ENCODE measurements at regions not wholly inside any gene's neighbourhood (a gene's known extent, or its start where the extent isn't known, plus 50 kb on each side); places are given as distances from the start of the nearest gene placed in this dataset.
"Not testable (repeated sequence)": the region's sequence is repeated elsewhere in the genome, so short reads cannot be mapped to it uniquely, and the experiment has no call there.

DNA sequence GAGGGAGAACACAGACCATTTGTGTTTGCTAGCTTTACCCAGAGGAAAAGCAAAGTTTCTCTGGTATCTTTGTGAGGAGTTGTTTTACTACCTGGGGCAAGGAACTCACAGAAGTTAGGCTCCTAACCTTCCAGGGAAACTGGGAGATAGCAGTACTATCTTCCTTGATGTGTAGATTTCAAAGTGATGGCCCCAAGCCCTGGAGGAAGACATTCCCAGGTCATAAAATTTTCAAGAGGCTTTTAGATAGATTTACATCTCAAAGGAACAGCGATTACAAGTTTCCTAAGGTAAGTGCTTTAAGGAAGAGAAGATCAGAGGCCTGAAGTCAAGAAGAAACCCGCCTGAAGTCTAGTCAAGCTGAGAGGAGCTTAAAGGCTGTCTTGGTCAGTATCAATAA is 1187.8 kb upstream of the TMEFF2 start:
- DNase-seq = no peak

DNA sequence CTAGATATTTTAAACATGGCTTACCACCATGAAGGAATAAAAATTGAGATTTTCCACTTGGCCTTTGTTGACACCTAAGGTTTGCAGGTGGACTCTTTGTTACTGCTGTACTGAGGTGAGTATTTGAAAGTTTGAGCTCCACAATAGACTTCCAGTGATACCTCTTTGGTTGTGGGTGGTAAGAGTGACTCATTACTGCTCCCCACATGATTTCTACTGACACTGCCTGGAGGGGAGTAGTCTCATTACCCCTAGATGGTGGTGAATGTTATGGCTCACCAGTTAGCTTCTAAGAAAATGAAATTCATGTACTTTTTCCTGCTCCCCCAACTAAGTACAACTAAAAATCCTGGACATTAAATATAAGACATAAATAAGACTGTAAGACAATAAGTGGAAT is 1183.1 kb upstream of the TMEFF2 start:
- no peak for DNase-seq

DNA sequence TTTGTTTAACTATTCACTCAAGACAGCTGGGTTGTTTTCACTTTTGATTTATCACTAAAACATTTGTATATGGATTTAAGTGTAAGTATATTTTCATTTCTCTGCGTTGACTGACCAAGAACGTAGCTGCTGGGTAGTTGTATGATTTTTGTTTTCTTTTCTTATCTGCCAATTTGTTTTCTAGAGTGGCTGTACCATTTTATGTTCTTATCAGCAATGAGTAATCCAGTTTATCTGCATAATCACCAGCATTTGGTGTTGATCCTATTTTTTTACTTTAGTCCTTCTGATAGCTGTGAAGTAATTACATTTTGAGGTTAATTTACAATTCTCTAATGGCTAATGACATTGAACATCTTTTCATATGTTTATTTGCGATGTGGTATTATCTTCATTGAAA is 1178.4 kb upstream of the TMEFF2 start:
- DNase-seq = no peak

DNA sequence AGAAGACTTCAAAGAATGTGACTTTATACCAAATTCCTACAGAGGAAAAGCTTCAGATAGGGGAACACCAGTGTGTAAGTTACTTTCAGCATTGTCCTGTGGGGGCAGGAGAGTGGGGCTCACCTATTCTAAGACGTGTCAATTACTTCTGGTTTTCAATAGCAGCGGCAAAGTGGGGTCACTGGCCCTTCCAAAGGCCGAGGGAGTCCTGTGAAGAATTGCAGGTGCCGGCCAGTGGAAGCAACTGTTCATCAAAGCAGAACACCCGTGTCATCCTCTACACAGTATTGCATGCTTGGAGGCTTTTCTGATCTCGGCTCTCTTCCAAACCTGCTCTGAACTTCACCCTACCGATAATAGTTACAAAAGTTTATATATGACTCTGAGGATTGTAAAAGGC is 1176.5 kb upstream of the TMEFF2 start:
- DNase-seq = no peak

DNA sequence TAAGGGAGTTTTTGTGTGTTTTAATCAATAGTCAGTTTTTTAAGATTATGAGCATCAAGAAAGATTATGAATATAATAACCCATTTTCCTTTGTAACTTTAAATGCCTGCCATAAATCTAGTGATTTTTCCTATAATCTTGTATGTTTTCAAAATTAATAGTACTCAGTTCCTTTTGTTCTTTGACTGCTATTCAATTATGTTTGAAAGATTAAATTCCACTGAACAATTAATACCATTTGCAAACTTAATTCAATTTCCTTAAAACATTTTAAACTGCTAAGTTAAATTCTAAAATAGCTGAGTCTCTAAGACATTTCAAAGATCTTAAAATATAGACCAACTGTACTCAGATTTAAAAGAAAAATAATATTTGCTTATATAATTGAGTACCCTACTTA is 1173.9 kb upstream of the TMEFF2 start:
- no peak for DNase-seq

DNA sequence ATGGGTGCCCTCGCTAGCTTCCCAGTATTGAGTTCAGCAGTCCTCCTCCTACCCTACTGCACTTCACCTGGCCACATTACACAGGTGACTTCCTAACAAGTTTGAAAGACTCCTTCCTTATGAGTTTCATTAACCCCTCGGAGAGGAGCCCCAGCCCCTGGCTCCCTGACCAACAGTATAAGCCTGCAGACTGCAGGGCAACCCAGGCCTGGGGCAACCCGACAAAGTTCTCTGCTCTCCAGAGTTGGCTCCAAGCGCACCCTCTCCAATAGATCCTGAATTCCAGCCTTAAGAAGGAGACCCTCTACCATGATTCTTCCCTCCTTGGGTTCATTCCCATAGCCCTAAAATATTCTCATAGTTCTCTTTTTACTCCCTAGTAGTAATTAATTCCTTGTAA is 1162.8 kb upstream of the TMEFF2 start:
- DNase-seq = no peak

DNA sequence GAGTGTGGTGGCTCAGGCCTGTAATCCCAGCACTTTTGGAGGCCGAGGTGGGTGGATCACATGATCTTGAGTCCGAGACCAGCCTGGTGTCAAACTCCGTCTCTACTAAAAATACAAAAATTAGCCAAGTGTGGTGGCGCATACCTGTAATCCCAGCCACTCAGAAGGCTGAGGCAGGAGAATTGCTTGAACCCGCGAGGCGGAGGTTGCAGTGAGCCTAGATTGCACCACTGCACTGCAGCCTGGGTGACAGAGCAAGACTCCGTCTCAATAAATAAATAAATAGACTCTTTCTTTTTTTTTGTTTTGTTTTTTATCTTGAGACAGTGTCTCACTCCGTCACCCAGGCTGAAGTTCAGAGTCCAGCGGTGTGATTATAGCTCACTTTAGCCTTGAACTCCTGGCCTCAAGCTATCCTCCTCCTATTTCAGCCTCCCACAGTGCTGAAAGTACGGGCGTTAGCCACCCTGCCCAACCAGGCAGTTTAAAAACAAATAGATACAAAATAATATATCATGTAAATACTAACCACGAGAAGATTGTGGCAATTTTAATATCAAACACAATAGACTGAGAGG is 1158.0 kb upstream of the TMEFF2 start:
- DNase-seq = not testable (repeated sequence)

DNA sequence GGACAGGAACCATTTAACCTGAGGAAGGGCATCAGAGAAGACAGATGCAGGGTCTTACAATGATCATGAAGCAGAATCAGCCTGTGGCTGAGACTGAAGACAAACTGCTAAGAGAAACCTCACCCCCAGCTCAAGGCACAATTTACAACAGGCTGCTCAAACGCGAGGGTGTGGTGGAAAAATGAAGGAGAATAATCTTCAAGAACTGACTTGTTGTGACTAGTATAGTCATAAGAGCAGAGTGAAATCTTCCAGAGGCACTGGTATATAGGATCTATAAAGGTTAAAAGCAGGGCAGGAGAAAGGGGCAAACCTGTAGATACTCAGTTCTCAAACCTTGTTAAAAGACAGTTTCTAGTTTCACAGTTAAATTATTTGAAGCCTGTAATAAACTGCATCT is 1155.8 kb upstream of the TMEFF2 start:
- no peak for DNase-seq

DNA sequence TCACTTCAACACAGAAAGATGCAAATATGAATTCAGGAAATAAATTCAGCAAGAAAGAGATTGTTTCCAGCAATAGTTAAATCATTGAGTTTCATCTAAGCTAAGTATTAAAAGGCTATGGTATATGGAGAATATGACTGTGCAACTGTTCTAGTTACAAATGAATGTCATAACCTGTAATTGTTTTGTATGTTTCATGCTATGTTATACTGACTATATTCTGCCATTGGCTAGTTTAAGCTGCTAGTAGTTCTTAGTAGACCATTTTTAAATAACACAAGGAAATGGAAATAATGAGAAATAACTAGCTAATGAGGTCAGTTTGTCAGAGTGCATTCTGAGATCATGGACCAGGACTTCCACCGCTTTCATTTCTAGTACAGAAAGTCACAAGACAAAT is 1154.9 kb upstream of the TMEFF2 start:
- DNase-seq = no peak

DNA sequence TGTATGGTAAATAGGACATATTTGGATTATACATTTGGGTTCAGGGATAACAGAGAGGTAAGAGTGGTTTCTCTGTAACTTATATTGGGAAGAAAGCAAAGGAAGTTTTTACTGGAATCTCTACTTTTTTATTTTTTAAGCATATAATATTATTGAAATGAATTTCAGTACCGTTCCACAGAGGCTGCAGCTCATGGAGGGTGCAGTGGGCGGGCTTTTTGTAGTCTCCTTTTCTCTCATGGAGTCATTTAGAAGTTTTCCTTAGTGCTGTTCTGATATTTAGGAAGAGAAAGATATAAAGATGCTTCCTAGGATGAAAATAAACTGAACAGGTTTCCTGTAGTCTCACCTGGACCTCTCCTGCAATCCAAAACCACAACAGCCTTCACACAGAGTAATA is 1153.3 kb upstream of the TMEFF2 start:
- DNase-seq = no peak

DNA sequence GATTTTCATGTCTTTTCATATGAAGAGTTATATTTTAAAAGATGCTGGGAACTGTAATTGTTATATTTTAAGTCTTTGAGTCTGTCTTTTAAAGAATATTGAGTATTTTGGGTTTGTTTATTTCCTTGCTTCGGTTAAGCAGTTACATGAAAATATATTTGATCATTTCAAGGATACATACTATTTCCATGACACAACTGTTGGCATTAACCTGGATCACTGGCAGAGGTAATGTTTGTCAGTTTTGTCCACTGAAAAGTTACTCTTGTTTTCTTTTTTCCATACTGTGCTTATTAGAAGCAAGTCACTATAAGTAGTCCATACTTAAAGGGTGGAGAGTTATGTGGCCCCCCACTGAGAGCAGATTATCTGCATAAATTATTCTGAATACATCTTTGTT is 1142.0 kb upstream of the TMEFF2 start:
- no peak for DNase-seq

DNA sequence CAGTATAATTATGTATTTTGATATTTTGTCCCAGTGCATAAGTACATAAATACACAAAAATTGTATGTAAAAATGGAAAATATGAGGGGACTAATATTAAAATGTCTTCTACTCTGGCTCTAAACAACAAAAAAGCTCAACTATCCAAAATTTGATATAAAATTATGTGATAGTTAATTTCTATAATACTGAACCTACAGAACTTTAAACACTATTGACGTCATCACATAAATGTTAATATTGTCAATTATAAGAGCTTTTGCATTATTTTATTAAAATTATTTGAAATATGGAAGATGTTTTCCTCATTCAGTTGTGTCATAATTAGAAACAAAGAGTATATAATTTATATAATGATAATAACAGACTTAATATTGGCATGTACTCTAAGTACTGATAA is 1139.7 kb upstream of the TMEFF2 start:
- DNase-seq = no peak

DNA sequence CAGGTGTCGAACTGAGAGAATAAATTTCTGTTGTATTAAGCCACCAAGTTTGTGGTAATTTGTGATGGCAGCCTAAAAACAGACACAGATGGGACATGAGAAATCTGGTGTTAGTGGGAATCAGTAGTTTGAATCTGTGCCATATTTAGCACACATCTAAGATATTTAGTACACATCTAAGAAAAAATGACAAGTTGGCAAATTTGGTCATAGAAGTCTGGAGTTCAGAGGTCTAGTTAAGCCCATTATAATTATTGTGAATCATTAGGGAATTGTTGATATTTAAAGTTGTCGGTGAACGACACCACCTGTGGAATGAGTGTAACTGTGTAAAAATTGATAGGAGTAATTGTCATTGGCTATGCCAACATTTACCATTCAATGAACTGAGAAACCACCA is 1138.8 kb upstream of the TMEFF2 start:
- no peak for DNase-seq

DNA sequence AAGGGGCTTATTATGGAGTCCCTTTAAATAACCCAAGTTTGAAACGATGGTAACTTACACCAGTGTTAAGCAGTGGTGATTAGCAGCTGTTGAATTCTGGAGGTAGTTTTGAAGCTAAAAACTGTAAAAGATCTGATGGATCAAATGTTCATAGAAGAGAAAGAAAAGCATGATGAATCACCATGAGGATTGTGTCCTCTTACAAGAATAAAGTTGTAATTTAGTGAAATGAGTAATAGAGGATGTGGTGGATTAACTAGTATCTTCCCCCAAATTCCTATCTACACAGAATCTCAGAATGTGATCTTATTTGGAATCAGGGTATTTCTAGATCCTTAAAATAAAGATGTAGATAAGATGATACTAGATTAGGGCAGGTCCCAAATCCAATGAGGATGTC is 1138.2 kb upstream of the TMEFF2 start:
- no peak for DNase-seq

DNA sequence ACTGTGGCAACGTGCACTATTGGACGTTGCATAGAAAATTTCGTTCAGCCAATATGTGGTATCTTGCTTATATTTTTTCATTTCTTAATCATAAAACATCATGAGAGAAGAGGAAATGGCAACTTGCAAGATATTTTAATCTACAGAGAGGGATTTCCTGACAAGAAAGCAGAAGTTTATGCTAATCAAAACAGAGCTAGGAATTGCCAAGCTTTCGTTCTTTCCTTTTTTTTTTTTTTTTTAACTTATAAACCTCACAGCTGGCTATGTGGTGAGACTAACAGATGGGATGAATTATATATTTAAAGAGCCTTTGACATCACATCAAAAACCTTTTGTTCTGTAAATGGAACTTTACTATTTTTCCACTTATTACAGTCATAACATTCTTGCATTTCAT is 1136.9 kb upstream of the TMEFF2 start:
- no peak for DNase-seq

DNA sequence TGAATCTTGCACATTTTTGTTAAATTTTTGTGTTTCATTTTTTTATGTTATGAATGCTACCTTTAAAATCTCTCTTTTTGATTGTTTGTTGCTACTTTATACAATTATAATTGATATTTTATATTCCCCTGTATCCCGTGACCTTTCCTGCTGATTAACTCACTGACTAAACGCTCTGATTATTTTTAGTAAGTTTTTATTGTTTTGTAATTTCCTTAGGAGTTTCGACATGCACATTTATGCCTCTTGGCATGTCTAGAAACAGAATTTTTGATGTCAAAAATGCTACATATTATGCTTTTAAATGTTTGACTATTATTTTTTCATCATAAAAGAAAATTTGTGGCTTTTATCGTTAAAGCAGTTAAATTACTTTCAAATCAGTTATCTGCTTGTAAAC is 1131.6 kb upstream of the TMEFF2 start:
- DNase-seq = no peak

DNA sequence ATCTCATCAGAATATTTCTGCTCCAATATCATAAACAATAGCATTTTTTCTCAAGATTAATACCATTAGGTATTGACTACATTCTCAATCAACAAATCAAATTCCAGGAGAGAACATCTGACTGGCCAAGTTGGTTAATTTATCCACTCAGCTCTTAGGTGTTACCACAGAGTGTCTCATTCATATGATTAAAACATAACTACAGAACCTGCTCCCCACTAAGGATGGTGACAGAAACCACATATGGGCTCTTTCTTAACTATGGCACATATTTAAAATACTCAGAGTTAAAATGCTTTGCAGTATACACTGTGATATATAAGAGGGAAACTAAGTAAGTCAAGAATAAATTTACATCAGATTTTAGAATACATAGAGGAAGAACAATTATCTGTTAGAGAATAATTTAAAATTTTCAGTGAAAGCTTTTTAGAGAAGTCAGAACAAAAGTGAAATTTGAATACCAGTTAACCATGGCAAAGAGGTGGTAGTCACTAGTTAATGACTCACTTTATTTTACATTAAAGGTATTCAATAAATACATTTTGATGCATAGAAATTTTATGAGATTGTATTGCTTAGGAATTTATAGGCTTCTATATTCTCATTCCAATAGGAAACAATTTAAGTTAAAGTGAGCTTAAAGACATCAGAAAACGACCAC is 1120.8 kb upstream of the TMEFF2 start:
- DNase-seq = no peak

DNA sequence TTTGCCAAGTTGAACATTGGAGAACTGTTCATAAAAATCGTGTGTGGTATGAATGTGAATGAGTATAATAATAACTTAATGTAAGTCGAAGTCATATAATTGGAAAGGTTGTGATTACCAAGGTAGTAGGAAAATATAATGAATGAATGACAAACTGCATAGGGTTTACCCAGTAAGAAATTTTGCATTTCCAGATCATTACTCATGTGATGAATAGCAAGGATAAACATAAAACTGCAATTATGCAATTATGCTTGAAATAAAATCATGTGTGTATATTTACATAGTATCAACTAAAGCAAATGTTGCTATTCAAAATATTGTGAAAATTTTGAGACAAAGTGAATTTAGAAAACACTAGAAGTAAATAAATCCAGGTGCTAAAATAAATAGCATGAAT is 1108.7 kb upstream of the TMEFF2 start:
- DNase-seq = no peak

DNA sequence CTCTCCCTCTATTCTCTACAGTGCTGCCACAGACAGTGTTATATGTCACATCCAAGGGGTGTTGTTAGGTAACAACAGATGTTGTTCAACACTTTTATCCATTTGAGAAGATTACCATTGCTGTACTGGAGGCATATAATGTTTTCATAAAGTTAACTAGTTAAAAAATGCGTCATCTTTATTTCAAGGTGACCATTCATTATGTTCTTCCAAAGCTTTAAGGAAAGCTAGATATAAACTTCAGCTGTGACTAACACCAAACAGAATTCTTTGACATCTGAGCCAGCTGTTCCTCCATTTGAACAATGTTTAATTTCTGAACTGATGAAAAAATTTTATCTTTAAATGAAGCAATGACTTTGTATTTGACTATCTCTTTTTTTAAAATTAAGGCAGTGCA is 1099.6 kb upstream of the TMEFF2 start:
- DNase-seq = no peak

DNA sequence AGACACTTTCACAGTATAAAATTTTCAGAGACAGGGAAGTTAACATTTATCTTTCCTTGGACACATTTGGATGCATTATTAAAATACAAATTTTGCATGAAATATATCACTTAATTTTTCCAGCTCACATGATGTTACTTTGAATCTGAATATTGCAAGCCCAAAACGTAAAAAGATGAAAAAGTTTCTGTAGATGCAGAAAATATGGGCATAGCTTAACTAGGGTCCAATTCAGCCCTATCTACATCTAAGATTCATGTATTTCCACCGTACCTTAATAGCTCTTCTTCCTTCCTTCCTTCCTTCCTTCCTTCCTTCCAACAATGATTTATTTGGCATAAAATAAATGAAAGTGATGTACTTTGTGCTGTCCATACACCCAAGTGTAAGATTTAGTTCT is 1084.6 kb upstream of the TMEFF2 start:
- no peak for DNase-seq

DNA sequence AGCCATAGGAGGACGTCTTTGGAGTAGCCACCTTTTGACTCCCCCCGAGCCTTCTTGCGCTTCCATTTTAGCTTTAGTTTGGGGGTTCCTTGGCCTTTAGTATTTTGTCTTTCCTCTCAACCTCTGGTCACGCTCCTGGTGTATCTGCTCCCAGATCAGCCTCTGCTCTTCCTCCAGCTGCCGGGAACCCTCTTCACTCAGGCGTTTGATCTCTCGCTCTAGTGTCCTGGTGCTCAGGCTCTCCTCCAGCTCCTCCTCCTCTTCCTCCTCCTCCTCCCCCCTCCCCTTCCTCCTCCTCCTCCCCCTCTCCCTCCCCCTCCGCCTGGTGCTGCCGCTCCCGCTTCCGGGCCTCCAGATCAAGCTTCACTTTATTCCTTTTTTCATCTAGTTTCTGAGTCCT is 1082.3 kb upstream of the TMEFF2 start:
- DNase-seq = no peak

DNA sequence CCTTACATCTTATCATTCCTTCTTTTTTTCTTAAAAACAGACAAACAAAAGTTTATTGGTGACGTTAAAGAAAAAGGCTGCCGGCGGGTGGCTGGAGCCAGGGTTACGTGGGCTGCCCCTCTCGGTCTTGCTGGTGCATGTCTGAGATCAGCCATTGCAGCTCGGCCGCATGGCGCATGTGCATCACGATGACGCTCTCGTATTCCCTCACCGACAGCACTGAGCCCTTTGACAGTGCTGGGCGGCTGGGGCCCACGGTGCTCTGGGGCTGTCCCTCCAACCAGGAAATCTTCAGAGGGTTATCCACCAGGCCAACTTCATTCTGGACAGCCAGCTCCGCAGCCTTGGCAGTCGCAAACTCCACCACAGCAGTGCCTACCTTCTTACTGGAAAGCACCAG is 1081.8 kb upstream of the TMEFF2 start:
- DNase-seq = no peak

DNA sequence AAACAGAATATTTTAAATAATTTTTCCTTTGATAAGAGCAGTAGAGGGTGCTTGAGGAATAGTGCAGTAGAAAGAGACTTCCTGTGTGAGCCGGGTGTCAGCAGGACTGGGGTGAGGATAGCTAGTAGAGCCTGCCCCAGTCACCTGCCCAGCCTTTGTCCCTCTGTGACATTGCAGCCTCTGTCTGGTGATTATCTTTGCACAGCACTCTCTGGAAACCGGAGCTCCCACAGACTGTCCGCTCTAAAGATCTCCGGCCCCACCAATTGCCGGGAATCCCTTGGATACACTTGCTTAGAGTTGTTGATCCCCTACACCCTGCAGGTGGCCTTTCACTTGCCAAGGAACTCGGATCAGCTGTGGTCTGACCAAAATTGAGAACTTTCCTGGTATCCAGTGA is 1081.3 kb upstream of the TMEFF2 start:
- DNase-seq = no peak

DNA sequence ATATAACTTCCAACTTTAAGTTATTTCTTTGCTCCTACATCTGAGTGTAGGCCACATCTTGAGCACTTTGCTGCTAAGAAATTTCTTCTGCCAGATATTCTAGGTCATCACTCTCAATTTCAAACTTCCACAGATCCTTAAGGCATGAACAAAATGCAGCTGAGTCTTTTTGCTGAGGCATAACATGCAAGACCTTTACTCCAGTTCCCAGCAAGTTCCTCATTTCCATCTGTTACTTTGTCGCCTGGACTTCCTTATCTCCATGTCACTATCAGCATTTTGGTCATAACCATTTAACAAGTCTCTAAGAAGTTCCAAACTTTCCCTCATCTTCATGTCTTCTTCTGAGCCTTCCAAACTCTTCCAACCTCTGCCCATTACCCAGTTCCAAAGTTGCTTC is 1077.3 kb upstream of the TMEFF2 start:
- DNase-seq = no peak

Data from nucleus accumbens (tissue), 56 donors.